ENCODE measurements at regions not wholly inside any gene's neighbourhood (a gene's known extent, or its start where the extent isn't known, plus 50 kb on each side); places are given as distances from the start of the nearest gene placed in this dataset.

DNA sequence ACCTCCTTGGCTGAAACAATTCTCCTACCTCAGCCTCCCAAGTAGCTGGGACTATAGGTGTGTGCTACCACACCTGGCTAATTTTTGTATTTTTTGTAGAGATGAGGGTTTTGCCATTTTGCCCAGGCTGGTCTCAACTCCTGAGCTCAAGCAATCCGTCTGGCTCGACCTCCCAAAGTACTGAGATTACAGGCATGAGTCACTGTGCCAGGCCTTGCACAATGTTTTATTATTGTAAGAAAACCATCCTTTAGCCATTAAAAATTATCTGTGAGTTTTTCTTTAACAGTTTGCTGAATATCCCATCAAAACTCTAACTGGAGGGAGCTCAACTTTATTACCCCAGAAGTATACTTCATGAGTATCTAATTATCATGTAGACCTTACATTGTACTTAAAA, 900.3 kb downstream of the PCDH7 start:
- DNase-seq (no peak), ATAC-seq (no peak)
- no peaks in the 10 kb centered on the region for H3K9me3 ChIP-seq
- no peaks in the 10 kb centered on the region for H3K4me1 ChIP-seq
- intact Hi-C loops (cut with DNase I): no loop called here
- TF ChIP-seq, protein P1, sequence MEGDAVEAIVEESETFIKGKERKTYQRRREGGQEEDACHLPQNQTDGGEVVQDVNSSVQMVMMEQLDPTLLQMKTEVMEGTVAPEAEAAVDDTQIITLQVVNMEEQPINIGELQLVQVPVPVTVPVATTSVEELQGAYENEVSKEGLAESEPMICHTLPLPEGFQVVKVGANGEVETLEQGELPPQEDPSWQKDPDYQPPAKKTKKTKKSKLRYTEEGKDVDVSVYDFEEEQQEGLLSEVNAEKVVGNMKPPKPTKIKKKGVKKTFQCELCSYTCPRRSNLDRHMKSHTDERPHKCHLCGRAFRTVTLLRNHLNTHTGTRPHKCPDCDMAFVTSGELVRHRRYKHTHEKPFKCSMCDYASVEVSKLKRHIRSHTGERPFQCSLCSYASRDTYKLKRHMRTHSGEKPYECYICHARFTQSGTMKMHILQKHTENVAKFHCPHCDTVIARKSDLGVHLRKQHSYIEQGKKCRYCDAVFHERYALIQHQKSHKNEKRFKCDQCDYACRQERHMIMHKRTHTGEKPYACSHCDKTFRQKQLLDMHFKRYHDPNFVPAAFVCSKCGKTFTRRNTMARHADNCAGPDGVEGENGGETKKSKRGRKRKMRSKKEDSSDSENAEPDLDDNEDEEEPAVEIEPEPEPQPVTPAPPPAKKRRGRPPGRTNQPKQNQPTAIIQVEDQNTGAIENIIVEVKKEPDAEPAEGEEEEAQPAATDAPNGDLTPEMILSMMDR (IDR thresholded peaks at IDR 0.05): no peak
- H3K27me3 ChIP-seq: no peaks in the 10 kb centered on the region
- H3K27ac ChIP-seq: no peak overlapping the region
- no peak overlapping the region for H3K4me3 ChIP-seq
- no peaks in the 10 kb centered on the region for H3K36me3 ChIP-seq

DNA sequence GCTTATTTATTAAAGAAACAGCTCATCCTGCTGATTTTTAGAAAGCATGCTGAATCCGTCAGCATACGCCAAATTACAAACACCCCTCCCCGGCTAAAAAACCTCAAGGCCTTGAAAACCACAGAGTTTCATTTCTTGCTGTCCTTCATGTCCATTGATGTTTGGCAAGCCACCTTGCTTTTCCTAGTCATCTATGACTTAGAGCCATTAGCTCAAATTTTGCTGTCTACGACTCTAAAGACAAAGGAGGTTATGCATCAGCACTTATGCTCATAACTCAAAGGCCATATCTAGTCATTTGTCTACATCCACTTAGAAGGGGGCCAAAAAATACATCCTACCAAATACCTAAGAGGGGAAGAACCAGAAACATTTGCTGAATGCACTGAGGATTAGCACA, 925.1 kb downstream of the PCDH7 start:
- Histone ChIP-seq H3K4me3 (no peak overlapping the region), H3K36me3 (no peaks in the 10 kb centered on the region), H3K4me1 (no peaks in the 10 kb centered on the region), H3K27ac (no peak overlapping the region), H3K27me3 (no peaks in the 10 kb centered on the region), H3K9me3 (no peaks in the 10 kb centered on the region)
- intact Hi-C loops (cut with DNase I): no loop called here
- ATAC-seq: no peak
- TF ChIP-seq, protein P1 (IDR thresholded peaks at IDR 0.05): no peak
- DNase-seq: no peak

DNA sequence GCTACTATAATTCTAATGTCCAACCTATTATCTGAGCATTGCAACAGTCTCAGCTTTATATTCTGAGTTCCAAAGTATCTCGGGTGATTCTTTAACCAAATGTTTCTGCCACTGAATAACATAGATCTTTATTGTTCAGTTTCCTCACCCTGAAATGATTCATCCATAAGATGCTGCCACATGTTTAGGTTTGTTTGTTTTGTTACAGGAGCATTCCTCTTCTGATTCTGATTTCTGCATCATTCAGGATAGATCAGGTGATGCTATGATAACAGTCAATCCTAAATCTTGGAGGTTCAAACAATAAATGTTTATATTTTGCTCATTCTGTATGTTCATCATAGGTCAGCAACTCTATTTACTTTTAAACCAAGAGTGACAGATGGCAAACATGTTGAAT, 927.6 kb downstream of the PCDH7 start:
- H3K4me3 ChIP-seq: no peak overlapping the region
- DNase-seq: no peak
- intact Hi-C loops (cut with DNase I): no loop called here
- no peak overlapping the region for H3K27ac ChIP-seq
- ATAC-seq: no peak
- H3K4me1 ChIP-seq: no peaks in the 10 kb centered on the region
- H3K27me3 ChIP-seq: no peaks in the 10 kb centered on the region
- no peaks in the 10 kb centered on the region for H3K9me3 ChIP-seq
- H3K36me3 ChIP-seq: no peaks in the 10 kb centered on the region
- TF ChIP-seq, protein P1 (IDR thresholded peaks at IDR 0.05): no peak

DNA sequence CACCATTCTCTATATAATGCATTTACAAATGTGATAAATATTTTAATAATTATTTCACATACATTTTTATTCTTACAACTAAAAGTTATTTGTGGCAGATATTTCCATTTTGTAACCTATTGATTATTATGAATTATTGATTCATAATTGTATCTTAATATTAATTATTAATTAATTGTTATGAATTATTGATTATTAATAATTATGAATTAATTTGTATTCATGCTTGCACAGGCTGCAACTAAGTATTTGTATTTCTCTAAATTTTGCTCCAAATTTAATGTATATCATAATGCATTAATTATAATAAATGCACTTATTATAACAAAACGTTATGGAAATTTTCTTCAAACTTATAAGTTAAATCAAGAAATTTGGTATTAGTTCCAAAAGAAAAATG, 929.7 kb downstream of the PCDH7 start:
- intact Hi-C loops (cut with DNase I): no loop called here
- ATAC-seq: no peak
- no peaks in the 10 kb centered on the region for H3K27me3 ChIP-seq

DNA sequence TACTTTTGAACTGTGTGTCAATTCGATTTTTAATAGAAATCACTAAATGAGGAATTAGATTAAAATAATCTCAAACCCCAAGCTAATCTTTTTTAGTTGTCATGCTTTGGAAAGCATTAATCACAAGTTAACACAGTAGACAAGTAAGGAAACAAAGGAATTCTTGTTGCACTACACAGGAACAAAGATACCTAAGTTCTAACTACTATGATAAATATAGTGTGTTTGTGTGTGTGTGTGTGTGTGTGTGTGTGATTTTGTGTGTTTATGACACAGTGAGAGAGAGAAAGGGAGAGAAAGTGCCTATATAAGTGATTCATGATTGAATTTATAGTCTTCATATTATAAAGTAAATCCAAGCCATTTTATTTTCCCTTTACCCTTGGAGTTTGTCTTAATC, 931.4 kb downstream of the PCDH7 start:
- intact Hi-C loops (cut with DNase I): no loop called here
- no peak for DNase-seq

More for the DNA sequence above, 929.7 kb downstream of the PCDH7 start:
- TF ChIP-seq, protein P1 (IDR thresholded peaks at IDR 0.05): no peak
- Histone ChIP-seq H3K4me1 (no peaks in the 10 kb centered on the region), H3K4me3 (no peak overlapping the region), H3K9me3 (no peaks in the 10 kb centered on the region), H3K27ac (no peak overlapping the region), H3K36me3 (no peaks in the 10 kb centered on the region)
- no peak for DNase-seq

DNA sequence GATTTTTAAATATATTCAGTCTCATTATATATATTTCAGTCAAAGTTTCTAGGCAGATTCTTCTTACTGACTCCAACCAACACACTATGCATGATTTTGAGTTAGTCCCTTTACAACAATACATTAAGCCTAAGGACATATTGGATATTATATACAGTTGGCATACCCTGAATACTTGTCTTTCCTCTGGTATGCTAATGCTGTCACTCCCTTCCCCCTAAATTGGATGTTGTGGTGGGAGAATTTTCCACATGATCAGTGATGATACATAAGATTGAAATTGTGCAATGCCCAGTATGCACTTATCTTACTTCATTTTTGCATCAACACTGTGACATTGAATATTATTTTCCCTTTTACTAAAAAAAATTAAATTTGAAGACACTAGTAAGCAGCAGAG, 935.2 kb downstream of the PCDH7 start:
- Histone ChIP-seq H3K4me1 (no peaks in the 10 kb centered on the region), H3K9me3 (no peaks in the 10 kb centered on the region), H3K27ac (no peak overlapping the region), H3K36me3 (no peaks in the 10 kb centered on the region), H3K27me3 (no peaks in the 10 kb centered on the region), H3K4me3 (no peak overlapping the region)
- TF ChIP-seq, protein P1 (IDR thresholded peaks at IDR 0.05): no peak
- ATAC-seq (no peak), DNase-seq (no peak)
- intact Hi-C loops (cut with DNase I): no loop called here

More for the DNA sequence above, 931.4 kb downstream of the PCDH7 start:
- H3K27me3 ChIP-seq: no peaks in the 10 kb centered on the region
- H3K4me3 ChIP-seq: no peak overlapping the region
- TF ChIP-seq, protein P1 (IDR thresholded peaks at IDR 0.05): no peak
- no peaks in the 10 kb centered on the region for H3K4me1 ChIP-seq
- ATAC-seq: no peak
- H3K9me3 ChIP-seq: no peaks in the 10 kb centered on the region
- H3K36me3 ChIP-seq: no peaks in the 10 kb centered on the region
- no peak overlapping the region for H3K27ac ChIP-seq
